Lower lobe of right lung (tissue), 2 donors: ENCODE measurements at regions not wholly inside any gene's neighbourhood (a gene's known extent, or its start where the extent isn't known, plus 50 kb on each side); places are given as distances from the start of the nearest gene placed in this dataset.

Source experiments
- ATAC-seq, 2 donors: fragments of 200-7000 bp; cut with Tn5 transposase; one replicate each; pipeline ENCODE4 v1.9.1; 2020 to 2022; ENCODE audit warnings: mild to moderate bottlenecking in 2 of 2, moderate library complexity in 2 of 2
- DNase-seq: peaks from one replicate; pipeline ENCODE4 v3.0.0-alpha.2; 2020
- H3K27ac ChIP-seq: fragments of 200-600 bp; one replicate; pipeline ENCODE4 v1.8.0; 2022
- H3K27me3 ChIP-seq: fragments of 200-600 bp; one replicate; pipeline ENCODE4 v1.8.0; 2022; ENCODE audit warnings: low read depth
- H3K36me3 ChIP-seq: fragments of 200-600 bp; one replicate; pipeline ENCODE4 v1.8.0; 2022; ENCODE audit warnings: mild to moderate bottlenecking
- H3K4me1 ChIP-seq: fragments of 200-600 bp; one replicate; pipeline ENCODE4 v1.8.0; 2022
- H3K4me3 ChIP-seq: fragments of 200-600 bp; one replicate; pipeline ENCODE4 v1.8.0; 2022; ENCODE audit warnings: mild to moderate bottlenecking
- H3K9me3 ChIP-seq: fragments of 200-600 bp; one replicate; pipeline ENCODE4 v1.8.0; 2022
- intact Hi-C: fragments of 100-400 bp; cut with DNase I; formaldehyde crosslinking; loops from one replicate; pipeline ENCODE4 v1.11.0; 2022
- TF ChIP-seq, protein P1 (sequence below): fragments of 200-600 bp; IDR thresholded peaks from one replicate; pipeline ENCODE4 v1.8.0; 2022; ENCODE audit warnings: antibody characterized with exemption, mild to moderate bottlenecking
- donor health status: DM: no; HTN: yes; CAD: no; lungs with severe emphysema.

DNA sequence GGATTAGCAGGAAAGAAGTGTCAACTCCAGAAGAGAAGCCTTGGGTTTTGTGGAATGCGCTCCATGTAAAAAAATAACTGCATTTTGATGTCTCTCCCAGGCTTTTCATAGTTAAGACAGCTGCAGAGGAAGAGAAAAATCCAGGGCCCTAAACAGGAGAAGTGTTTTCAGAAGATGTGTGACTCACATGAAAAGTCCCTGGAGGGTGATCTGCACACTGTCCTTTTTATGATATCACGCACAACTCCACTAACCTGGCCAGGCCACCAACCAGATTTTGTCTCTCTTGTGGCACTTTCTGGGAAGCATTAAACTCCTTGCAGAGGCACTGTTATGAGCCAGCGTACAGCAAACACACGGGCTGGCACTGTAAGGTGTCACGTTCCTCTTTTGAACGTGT is 267.3 kb downstream of the FGF9 start:
- no peaks in the 10 kb centered on the region for H3K4me1 ChIP-seq
- H3K27ac ChIP-seq = no peak overlapping the region
- H3K4me3 ChIP-seq = no peak overlapping the region
- TF ChIP-seq, protein P1, sequence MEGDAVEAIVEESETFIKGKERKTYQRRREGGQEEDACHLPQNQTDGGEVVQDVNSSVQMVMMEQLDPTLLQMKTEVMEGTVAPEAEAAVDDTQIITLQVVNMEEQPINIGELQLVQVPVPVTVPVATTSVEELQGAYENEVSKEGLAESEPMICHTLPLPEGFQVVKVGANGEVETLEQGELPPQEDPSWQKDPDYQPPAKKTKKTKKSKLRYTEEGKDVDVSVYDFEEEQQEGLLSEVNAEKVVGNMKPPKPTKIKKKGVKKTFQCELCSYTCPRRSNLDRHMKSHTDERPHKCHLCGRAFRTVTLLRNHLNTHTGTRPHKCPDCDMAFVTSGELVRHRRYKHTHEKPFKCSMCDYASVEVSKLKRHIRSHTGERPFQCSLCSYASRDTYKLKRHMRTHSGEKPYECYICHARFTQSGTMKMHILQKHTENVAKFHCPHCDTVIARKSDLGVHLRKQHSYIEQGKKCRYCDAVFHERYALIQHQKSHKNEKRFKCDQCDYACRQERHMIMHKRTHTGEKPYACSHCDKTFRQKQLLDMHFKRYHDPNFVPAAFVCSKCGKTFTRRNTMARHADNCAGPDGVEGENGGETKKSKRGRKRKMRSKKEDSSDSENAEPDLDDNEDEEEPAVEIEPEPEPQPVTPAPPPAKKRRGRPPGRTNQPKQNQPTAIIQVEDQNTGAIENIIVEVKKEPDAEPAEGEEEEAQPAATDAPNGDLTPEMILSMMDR = no peak
- intact Hi-C loops = no loop called here
- ATAC-seq = no peak
- no peaks in the 10 kb centered on the region for H3K36me3 ChIP-seq
- H3K27me3 ChIP-seq = no peaks in the 10 kb centered on the region
- H3K9me3 ChIP-seq = no peaks in the 10 kb centered on the region
- no peak for DNase-seq

DNA sequence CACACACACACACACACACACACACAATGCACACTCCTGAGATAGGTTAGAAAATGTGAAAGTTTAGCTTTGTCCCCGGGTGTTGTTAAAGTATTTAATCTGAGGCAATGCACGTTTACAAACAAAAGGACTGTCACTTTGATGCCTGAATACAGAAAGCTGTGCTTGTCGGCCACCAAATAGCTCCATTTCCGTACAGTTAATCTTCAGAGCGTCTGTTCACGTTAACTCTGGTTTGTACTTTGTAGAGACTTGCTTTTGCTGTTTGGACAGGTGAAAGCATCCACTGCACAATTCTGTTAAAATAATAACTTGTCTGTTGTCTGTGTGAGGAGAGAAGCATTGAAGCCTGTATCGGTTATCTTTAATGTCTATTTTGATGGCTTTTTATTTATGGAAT is 267.8 kb downstream of the FGF9 start:
- Histone ChIP-seq H3K9me3 (no peaks in the 10 kb centered on the region), H3K27ac (no peak overlapping the region), H3K4me3 (no peak overlapping the region), H3K27me3 (no peaks in the 10 kb centered on the region), H3K4me1 (no peaks in the 10 kb centered on the region), H3K36me3 (no peaks in the 10 kb centered on the region)
- intact Hi-C loops = no loop called here
- no peak for ATAC-seq
- no peak for DNase-seq
- TF ChIP-seq, protein P1 = no peak

DNA sequence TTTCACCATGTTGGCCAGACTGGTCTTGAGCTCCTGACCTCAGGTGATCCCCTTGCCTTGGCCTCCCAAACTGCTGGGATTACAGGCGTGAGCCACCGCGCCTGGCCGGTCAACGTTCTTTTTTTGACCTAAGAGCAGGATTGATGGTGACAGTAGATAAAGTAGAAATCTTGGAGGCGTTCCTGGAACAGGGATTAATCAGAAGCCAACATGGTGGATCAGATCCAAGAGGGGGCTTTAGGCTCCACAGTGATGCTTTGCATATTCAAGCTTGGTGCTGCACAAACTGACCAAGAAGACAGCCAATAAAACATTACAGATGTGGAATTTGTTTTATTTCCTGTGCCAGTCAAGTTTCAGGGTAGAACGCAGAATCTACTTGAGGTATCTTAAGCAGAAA is 271.2 kb downstream of the FGF9 start:
- Histone ChIP-seq H3K4me1 (no peaks in the 10 kb centered on the region), H3K4me3 (no peak overlapping the region), H3K27me3 (no peaks in the 10 kb centered on the region), H3K9me3 (peaks cover 15% of the 10 kb centered on the region), H3K27ac (no peak overlapping the region), H3K36me3 (no peaks in the 10 kb centered on the region)
- TF ChIP-seq, protein P1 = no peak
- ATAC-seq (no peak), DNase-seq (no peak)
- intact Hi-C loops = no loop called here

DNA sequence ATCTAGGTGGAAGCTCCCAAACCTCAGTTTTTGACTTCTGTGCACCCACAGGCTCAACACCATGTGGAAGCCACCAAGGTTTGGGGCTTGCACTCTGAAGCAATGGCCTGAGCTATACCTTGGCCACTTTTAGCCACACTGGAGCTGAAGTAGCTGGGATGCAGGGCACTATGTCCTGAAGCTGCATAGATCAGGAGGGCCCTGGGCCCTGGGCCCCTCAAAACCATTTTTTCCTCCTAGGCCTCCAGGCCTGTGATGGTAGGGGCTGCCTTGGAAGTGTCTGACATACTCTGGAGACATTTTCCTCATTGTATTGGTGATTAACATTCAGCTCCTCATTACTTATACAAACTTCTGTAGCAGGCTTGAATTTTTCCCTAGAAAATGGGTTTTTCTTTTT is 273.7 kb downstream of the FGF9 start:
- no peak for DNase-seq
- TF ChIP-seq, protein P1 = no peak
- no peak for ATAC-seq
- H3K36me3 ChIP-seq = no peaks in the 10 kb centered on the region
- no peaks in the 10 kb centered on the region for H3K27me3 ChIP-seq
- intact Hi-C loops = no loop called here
- no peaks in the 10 kb centered on the region for H3K4me1 ChIP-seq
- H3K27ac ChIP-seq = no peak overlapping the region
- no peak overlapping the region for H3K4me3 ChIP-seq
- peaks cover 15% of the 10 kb centered on the region for H3K9me3 ChIP-seq

DNA sequence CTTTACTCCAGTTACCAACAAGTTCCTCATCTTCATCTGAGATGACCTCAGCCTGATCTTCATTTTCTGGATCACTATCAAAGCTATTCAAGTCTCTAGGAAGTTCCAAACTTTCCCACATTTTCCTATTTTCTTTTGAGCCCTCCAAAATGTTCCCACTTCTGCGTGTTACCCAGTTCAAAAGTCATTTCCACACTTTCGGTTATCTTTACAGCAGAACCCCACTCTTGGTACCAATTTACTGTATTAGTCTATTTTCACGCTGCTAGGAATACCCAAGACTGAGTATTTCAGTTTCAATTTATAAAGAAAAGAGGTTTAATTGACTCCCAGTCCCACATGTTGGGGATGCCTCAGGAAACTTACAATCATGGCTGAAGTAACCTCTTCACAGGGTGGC is 274.3 kb downstream of the FGF9 start:
- intact Hi-C loops = no loop called here
- Histone ChIP-seq H3K27me3 (no peaks in the 10 kb centered on the region), H3K9me3 (peaks cover 15% of the 10 kb centered on the region), H3K36me3 (no peaks in the 10 kb centered on the region), H3K4me1 (no peaks in the 10 kb centered on the region), H3K4me3 (no peak overlapping the region), H3K27ac (no peak overlapping the region)
- no peak for ATAC-seq
- TF ChIP-seq, protein P1 = no peak
- no peak for DNase-seq

DNA sequence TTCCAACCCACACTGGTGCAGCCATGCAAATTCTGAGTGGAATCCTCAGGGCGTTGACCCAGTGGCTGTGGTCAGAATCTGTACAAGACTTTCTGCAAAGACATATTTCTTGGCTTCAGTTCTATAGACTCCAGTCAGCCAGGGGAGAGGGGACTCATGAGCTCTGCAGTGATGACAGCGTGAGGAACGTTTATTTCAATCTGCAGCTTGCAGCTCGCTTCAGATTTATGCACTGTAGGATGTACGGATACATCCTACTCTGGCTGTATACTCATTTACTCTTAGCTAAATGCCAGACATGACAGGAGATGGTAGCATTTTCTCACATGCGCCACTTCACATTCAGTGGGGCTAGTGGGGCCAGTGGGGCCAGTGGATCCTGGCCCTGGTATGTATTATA is 276.1 kb downstream of the FGF9 start:
- intact Hi-C loops = no loop called here

More for the DNA sequence above, 276.1 kb downstream of the FGF9 start:
- peaks cover 15% of the 10 kb centered on the region for H3K9me3 ChIP-seq
- no peak overlapping the region for H3K27ac ChIP-seq
- no peaks in the 10 kb centered on the region for H3K27me3 ChIP-seq
- DNase-seq (no peak), ATAC-seq (no peak)
- TF ChIP-seq, protein P1 = no peak
- no peak overlapping the region for H3K4me3 ChIP-seq
- H3K36me3 ChIP-seq = no peaks in the 10 kb centered on the region
- no peaks in the 10 kb centered on the region for H3K4me1 ChIP-seq
